ENCODE measurements at regions not wholly inside any gene's neighbourhood (a gene's known extent, or its start where the extent isn't known, plus 50 kb on each side); places are given as distances from the start of the nearest gene placed in this dataset.
"Not testable (repeated sequence)": the region's sequence is repeated elsewhere in the genome, so short reads cannot be mapped to it uniquely, and the experiment has no call there.

DNA sequence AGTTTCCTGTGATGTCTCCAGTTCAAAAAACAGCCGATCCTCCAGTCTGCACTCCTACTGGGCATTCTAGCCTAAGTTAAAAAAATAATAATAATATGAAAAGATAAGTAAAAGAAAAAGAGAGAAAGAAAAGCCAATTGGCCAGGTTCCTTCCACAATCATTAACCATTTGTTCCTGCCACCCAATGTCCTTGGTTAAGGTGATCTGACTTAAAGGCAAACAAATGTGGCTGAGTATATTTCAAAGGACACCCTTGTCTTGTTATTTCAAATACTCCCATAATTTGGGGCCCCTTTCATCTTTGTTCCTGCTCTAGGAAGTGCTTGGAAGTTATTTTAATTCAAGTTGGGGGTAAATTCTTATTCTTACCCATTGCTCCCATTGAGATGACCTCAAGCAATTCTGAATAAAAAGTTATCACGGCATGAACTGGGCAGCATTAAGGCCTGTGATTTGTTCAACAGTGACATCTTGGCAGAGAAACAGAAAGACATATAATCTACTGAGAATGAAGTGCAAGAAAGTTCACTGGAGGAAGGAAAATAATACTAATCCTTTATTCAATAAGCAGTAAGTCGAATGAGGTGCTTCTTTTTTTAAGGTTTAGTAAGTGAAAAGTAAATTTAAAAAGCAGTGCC lies 1054.5 kb upstream of the FANCL start:
- no peak for DNase-seq

DNA sequence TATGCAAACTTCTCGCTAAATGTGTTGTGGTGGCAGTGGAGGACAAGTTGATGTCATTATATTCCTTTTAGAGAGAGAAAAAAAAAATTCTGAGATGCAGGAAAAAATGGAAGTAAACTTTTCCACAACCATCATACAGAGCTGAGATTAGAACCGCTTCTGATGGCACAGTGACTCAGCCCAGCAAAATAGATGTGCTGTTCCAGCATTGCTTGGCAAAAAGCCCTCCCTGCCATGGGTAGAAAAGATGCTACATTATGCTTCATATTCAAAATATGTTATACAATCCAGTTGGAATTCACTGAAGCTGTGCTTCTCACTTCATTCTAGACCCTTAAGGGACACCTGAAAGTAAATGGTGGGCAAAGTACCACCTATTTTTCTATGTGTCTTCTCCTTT lies 1047.6 kb upstream of the FANCL start:
- no peak for DNase-seq

DNA sequence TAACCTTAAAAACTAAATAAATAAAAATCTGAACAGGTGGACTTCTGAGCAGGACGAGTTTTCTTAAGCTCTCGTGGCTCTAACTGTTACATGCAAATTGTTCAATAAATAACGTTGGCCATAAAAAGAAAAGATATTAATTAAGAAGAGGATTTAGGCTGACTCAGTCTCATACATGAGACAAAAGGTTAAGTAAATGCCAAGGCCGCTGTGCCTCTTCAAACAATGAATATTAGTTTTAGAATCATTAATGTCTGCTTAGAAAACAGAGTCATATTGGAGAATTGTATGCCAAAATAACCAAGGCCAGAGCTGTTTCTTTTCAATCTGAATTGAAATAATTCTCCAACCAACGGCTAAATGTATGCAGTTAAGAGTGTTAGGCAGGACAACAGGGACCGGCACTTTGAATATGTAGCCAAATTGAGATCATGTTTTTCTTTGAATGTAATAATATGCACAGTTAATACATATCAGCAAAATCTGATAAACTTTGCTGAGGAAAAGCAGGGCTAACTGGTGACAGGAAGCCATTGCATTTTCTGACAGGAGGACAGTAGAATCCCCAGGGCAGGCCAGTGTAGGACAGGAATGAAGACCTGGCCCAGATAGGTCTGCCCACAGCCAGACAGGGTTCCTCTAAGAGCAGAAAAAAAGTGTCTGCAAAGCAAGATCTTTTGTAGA lies 1041.4 kb upstream of the FANCL start:
- no peak for DNase-seq

DNA sequence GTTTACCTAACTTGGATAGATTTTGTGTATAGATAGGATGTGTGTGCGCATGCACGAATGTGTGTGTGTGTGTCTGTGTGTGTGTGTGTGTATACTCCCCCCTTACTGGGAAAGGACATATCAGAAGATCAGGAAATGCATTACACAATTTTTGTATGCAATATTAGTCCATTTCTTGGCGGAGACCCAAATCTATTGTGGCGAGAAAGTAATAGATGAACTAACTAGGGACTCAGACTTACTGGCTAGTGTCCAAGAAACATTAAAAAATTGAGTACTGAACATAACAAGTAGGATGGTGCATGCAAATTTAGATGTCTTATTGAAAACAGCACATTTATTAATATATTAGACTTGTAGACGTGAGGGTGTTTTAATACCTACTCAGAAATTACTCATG lies 1036.5 kb upstream of the FANCL start:
- no peak for DNase-seq

DNA sequence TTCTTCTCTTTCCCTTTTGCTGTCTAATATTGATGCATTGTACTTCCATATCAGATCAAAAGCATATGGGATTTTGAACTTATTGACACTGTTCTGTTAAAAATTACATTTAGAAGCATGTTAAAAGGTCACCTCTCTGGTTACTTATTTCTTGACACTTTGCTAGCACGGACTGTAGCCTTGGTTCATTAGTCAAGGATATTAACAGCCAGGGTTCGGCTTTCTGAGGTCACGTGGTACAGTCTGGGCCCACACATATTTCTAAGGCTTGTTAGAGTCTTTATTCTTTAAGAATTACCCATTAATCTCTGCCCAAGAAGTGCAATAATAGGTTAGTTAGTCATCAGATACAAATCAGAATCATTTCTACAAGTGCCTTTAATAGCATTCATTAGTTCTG lies 1035.8 kb upstream of the FANCL start:
- no peak for DNase-seq

DNA sequence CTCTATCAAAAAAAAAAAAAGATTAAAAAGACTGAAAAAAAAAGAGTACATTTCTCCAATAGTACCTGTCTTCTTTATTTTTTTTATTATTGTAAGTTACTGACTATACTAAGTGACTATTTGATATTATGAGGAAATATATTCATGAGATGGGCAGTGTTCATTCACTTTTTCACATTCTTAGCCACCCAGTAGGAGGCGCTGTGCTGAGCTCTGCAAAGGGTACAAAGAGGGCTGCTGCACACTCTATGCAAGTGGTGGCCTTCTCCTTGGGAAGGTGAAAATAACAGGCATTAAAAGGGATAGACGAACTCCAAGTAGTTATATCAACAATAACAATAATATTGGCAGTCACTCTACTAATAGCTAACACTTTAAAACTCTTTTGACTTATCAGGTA lies 1034.9 kb upstream of the FANCL start:
- DNase-seq, result no peak

DNA sequence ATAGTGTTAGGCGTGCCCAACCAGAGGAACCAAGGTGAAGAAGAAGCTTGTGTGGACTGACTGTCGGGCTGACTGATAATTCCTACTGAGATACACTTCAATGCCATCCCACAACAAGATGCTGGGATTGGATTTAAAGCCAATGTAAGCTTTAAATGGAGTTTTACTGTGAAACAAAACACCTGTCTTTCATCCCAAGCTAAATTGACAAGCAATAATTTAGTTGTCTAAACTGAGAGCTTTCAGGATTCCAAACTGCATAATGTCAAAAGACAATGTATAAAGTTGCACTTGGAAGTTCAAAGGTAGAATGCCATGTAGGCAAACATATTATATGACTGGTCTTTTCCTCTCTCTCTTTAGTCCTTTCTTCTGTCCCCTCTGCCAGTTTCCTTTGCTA lies 1025.3 kb upstream of the FANCL start:
- DNase-seq, result no peak

DNA sequence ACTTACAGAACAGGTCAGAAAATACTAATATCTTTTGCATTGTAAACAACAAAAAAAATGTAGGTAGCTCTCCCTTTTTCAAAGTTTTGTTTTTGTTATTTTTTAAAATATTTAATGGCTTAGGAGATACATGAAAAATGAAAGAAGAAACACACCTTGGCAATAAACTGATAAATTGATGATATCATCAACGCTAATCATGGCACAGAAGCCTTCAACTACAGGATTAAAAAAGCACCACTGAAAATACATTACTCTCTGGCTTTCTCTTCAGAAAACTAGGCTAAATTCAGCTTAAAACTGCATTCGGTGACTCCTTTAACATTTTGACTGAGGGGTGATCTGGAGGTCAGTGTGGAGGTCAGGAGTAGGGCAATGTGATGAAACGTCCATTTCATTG lies 1018.8 kb upstream of the FANCL start:
- DNase-seq, result no peak

DNA sequence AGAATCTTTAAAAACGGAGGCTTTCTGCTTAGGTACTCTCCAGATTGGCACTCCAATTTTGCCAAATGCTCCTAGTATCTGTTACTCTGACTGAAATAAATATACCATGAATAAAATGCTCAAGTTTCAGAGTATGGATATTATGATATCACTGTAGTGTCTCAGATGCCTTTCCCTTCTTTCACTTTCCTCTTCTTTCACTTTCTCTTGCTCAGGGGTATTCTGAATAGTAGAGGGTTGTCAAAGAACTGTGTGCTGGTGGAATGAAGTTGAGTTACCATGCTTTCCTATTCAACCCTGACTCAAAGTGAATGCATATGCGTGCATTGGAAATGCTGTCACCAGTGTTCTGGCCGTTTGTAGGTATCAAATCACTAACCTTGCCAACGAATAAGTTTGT lies 1015.2 kb upstream of the FANCL start:
- DNase-seq, result no peak

DNA sequence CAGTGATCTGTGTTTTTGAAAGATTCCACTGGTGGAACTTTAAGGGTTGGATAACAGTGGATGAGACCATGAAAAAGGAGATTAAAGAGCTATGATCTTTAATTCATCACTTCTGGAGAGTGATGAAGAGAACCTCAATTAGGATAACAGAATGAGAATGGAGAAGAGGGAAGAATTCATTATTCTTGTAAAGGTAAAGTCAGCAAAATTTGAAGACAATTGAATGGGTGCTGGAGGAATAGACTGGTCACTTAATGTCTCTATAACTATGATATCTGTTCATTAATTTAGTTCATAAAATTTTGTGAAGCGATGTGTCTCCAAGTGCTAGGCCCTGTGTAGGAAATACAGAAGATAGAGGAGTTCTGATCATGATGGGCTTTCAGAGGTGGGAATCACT lies 1013.2 kb upstream of the FANCL start:
- no peak for DNase-seq

DNA sequence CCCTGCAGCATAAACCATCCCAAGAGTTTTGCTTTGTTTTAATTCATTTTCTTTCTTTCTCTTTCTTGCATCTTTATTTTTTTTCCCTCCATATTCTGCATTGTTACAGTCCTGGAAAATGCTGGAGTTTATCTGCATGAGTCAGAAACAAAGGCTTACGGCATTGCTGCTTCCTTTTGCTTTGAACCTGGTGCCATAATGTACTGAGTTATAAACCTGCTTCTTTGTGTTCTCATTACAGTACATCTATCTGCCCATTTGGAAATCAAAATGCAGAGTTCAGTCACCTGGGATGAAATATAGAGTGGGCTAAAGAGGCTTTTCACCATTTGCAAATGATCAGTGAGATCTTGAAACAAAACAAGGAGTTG lies 1009.2 kb upstream of the FANCL start:
- no peak for DNase-seq

DNA sequence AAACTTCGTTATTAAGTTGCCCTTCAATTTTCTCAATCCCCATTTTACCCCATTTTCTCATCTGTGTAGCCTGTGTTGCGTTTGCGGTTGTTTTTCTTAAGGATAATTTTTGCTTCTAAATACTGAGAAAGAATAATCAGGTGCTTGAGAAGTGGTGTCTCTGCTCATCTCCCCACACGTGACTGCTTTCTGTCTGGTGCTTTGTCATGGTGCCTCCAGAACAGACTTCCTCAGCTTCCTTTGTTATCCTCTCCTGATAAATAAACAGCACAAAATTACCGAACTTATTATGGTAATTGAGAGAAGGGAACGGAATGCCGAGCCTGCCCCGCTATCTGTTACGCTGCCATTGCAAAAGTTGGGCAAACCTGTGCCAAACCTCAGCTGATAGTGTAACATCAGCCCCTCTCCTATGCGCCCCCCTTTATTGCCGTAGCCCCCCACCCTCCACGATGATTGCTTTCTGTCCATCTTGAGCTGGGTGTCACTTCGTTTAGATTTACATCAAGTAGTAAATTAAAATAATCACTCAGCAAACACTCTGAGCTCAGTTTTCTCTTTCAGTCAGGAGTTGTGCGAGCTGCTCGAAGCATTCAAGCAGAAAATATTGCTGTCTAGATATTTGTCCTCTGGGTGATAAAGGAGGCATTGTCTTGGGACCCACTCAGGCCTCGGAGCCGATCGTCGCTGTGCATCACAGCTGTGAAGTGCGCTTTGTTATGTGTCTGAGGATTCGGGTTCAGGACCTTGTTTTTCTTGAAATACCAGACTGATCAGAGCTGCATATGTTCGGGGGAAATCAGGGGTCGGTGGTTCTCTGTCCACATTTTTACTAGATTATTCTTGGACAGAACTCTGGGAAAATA lies 1008.5 kb upstream of the FANCL start:
- DNase-seq, result peak in 1 of 2 experiments; percentile 11

DNA sequence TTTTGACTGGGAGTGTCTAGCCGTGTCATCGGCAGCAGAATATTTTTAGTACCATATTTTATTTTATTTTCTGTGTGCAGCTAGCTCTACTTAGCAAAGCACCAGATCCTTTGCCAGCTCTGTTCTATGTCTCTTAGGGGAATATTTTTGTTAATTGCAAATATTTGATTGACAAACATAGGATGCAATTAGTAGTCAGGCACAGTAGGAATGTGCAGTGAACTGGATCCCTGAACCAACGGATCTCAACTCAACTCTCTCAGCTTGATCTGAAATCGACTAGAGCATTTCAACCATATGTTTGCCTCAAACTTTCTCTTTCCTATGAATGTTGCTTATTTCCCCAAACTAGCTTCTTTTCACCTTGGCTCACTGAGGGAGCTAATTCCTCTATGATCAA lies 998.0 kb upstream of the FANCL start:
- DNase-seq, result no peak

DNA sequence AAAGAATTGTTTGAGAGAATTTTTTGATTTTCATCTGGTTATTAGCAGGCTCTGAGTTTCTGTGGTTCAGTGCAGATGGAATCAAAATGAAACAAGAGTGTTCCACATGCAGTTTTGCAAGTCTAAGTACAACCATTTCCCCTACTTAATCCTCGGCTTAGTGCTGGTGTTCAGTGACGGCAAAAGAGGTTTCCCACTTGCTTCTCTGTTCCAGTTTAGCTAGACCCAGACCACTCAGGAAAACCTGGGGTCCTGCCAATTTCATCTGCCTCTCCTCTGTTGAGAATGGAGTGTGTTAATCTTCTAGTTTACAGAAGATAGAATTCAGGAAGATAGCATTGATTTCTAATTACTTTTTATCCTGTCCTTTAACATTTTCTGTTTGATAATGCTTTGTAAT lies 996.2 kb upstream of the FANCL start:
- no peak for DNase-seq

DNA sequence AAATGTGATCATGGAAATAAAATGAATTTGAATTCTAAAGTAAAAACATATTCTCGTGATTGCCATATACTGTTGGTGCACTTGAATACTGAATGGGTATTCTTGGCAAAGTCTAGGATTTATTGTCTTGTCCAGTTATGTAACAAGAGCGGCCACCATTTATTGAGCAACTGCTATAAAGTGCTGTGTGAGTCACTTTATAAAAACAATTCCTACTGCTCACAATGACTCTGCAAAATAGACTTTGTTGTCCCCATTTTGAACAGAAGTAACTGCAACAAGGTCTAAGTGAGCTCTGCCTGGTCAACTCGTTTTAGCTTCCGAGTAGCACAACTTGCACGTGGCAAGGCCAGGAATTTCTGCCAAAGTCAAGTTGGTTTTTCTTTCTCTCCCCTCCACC lies 995.6 kb upstream of the FANCL start:
- DNase-seq, result no peak

DNA sequence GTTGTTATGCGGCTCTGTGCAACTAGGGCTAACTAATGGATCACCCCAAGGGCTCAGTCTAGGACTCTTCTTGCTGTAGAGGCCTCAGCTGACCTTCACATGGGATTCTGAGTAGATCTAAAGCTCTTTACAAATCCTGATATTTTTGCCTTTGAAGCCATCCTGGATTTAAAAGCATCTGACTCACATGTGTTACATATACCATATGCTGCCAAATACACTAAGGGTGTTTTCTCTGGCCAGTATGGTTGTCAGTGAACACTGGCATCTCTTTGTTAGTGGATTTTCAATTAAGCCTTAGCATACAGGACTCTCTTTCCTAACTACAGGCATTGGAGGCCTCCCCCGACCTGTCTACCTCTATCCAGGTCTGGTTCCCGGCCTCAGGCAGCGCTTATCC lies 992.8 kb upstream of the FANCL start:
- DNase-seq, result no peak

DNA sequence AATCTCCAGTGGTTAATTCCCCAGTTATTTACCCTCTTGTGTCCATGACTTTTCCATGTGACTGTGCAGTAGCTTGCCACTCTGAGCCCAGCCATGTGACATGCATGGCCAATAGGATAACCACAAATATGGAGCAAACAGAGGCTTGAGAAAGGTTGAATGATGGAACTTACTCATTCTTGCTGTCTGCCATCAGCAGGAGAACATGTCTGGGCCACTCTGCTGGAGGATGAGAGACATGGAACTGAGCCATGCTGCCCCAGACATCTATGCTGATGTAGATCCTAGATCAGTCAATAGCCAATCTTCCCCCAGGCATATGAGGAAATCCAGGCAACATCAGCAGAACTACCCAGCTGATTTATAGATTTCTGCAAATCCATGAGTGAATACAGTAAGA lies 992.3 kb upstream of the FANCL start:
- DNase-seq, result no peak

DNA sequence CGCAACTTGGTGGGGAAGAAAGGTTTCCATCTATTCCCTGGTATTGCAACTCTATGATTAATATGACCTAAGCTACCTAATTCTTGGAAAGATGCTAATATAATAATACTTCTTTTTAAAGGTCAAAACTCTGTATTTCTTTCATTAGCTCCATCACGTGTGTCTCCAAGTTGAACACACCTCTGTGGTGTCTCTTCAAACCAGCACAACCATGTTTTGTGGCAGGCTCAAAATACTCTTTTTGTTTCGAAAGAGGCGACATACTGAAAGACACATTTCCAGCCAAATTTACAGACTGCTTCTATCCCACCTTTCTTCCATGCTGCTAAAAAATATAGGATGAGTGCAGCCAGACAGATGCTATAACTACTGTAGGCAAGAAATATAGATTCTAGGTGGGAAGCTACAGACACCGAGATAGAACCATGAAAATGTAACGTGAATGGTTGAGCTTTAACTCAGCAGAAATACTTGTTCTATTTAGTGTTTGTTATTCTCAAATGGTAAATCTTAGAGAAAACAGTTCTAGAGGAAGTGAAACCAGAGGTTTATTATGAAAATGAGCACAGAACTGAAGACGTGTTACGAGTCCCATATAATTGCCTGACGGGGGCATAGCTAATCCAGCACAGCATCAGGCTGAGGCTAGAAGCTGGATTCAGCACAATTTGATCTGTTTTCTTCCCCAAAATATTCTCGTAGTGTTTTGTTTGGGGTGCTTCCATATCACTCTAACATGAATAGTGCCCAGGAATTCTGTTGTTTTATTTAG lies 991.5 kb upstream of the FANCL start:
- no peak for DNase-seq

DNA sequence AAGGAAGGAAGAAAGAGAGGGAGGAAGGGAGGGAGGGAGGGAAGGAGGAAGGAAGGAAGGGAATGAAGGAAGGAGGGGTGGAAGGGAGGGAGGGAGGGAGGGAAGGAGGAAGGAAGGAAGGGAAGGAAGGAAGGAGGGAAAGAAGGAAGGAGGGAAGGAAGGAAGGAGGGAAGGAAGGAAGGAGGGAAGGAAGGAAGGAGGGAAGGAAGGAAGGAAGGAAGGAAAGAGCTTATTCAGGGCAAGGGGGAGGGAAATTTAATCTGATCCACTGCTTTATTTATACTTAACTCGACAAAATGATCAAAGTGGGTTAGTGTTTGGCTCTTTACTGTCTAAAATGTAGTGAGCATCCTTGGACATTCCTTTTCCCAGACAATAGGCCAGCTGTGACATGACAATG lies 985.2 kb upstream of the FANCL start:
- not testable (repeated sequence) for DNase-seq

DNA sequence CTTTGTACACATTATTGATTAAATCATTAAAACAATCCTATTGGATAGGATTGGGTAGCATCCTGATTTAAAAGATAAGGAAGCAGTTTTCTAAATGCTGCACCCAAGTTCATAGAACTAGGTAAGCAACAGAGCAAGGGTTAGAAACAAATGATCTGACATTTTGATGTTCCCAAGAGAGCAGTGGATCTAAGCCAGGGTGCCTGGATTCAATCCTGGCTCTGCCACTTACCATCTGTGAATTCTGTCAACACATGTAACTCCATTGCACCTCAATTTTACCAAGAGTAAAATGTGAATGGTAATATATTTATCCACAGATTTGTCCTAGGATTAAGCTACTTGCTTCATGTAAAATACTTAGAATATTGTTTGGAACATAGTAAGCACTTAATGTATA lies 982.6 kb upstream of the FANCL start:
- DNase-seq, result no peak

DNA sequence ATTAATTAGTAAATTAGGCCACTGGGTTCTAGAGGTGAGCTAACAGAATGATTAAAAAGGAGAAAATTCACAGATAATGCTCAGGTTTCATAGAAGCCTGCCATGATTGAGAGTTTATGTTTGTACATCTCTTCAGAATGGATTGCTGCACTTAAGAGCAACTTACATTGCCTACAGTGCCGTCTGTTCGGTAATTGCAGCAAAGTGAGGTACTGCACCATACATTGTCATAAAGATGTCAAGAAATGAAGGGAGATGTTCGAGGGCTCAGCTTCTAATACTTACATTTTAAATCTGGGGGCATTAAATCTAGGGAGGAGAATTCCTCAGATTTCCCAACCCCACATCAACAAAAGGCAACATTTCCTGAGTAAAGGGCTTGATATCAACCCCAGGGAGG lies 976.2 kb upstream of the FANCL start:
- DNase-seq, result no peak

DNA sequence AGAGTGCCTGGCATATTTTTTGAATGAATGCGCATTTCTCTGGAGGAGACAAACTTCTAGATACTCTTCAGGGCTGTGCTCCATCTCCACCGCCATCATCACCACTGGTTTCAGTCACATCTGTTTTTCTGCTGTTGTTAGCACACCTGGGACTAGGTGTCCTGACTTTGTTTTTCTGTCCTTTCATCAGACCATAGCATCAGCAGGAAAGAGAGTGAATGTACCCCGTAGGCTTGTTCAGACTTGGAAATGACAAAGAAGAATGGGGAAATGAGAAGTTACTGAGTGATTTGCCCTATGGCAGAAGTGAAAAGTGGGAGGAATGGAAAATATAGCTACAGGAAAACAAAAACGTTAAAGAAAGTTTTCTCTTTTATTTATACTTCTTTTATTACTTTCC lies 965.2 kb upstream of the FANCL start:
- no peak for DNase-seq

DNA sequence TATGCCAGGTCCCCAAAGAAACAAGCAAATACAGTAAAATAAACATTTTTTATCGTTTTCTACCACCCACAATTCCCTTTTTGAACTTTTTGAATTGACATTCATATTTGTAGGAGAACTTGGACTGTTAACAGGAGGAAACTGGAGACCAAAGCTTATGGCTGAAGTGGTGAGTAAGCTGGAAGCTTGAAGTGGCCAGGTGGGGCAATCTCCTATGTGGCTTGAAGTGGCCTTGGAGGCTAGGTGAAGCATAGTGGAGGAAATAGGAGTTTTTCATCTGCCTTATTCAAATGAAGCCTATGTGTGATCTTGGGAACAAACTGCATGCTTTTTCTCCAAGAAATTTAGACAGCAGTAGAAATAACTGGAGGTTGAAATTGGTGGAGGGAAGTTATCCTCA lies 962.9 kb upstream of the FANCL start:
- DNase-seq, result peak in 1 of 2 experiments; percentile 6

DNA sequence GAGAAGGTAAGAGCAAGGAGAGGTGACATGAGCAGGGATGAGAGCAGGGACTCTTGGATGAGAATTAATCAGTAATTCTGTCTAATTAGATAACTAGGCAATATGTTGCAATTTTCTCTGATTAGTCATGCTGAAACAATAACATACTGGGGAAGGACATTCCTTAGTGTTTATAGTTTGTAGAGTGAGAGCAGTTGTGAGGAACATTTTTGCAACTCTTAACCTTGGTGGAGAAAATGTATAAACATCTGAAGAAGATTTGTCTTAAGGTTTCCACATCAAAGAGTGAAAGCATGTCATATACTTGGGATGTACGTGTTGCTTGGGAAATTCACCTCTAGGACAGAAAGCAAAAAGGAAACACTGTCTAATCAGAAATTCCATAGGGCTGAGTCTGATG lies 955.4 kb upstream of the FANCL start:
- no peak for DNase-seq
